WERI-Rb-1 (cell line): ENCODE measurements at regions not wholly inside any gene's neighbourhood (a gene's known extent, or its start where the extent isn't known, plus 50 kb on each side); places are given as distances from the start of the nearest gene placed in this dataset.

ENCODE experiments used
- DNase-seq: peaks from one replicate; pipeline ENCODE4 v3.0.0-alpha.2; 2020
- H3K27ac ChIP-seq: fragments of 250-450 bp; sonication (Bioruptor Pico); 2 replicates; pipeline ENCODE4 v1.5.1; 2020; ENCODE audit warnings: mild to moderate bottlenecking, moderate library complexity
- H3K27me3 ChIP-seq: fragments of 250-450 bp; sonication (Bioruptor Pico); 2 replicates; pipeline ENCODE4 v1.5.1; 2021; ENCODE audit warnings: mild to moderate bottlenecking, low read depth, moderate library complexity; ENCODE audit not compliant: insufficient read depth, severe bottlenecking
- H3K36me3 ChIP-seq: fragments of 250-450 bp; sonication (Bioruptor Pico); 2 replicates; pipeline ENCODE4 v1.5.1; 2020; ENCODE audit warnings: mild to moderate bottlenecking, moderate library complexity
- H3K4me3 ChIP-seq: 2 replicates; pipeline ENCODE4 v1.5.1; 2011; ENCODE audit warnings: low read depth, mild to moderate bottlenecking, control low read depth, low read length
- H3K9me3 ChIP-seq: fragments of 250-450 bp; sonication (Bioruptor Pico); 2 replicates; pipeline ENCODE4 v1.5.1; 2021; ENCODE audit warnings: mild to moderate bottlenecking, moderate library complexity; ENCODE audit not compliant: severe bottlenecking
- TF ChIP-seq, protein P1 (sequence below): IDR thresholded peaks from 2 replicates; pipeline ENCODE4 v1.5.1; 2011; ENCODE audit warnings: low read depth, mild to moderate bottlenecking, control low read depth, inconsistent platforms, low read length

DNA sequence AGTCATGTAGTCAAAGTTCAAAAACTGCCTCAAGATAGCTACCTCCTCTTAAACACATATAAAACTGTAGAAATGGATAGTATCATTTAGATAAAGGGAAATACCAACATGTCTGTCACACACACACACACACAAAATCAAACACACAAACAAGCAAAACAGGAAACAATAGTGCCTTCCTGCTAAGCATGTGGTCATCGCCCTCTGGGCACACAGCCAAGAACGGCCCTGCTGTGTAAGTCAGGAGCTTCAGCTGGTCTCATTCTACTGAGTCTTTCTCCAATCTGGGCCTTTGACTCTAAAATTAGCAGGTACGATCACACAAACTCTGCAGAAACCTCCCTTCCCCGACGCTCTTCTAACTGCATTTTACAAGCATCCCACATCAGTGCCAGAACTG is 272.2 kb upstream of the CHRNA7 start:
- Histone ChIP-seq H3K4me3 (no peak overlapping the region), H3K27ac (no peak overlapping the region), H3K27me3 (no peaks in the 10 kb centered on the region), H3K36me3 (no peaks in the 10 kb centered on the region), H3K9me3 (no peaks in the 10 kb centered on the region)
- TF ChIP-seq, protein P1, sequence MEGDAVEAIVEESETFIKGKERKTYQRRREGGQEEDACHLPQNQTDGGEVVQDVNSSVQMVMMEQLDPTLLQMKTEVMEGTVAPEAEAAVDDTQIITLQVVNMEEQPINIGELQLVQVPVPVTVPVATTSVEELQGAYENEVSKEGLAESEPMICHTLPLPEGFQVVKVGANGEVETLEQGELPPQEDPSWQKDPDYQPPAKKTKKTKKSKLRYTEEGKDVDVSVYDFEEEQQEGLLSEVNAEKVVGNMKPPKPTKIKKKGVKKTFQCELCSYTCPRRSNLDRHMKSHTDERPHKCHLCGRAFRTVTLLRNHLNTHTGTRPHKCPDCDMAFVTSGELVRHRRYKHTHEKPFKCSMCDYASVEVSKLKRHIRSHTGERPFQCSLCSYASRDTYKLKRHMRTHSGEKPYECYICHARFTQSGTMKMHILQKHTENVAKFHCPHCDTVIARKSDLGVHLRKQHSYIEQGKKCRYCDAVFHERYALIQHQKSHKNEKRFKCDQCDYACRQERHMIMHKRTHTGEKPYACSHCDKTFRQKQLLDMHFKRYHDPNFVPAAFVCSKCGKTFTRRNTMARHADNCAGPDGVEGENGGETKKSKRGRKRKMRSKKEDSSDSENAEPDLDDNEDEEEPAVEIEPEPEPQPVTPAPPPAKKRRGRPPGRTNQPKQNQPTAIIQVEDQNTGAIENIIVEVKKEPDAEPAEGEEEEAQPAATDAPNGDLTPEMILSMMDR, result no peak
- no peak for DNase-seq

- Histone ChIP-seq H3K27me3 (no peaks in the 10 kb centered on the region), H3K4me3 (no peak overlapping the region), H3K9me3 (no peaks in the 10 kb centered on the region), H3K36me3 (no peaks in the 10 kb centered on the region), H3K27ac (no peak overlapping the region)
- TF ChIP-seq, protein P1, result no peak
- no peak for DNase-seq
These were observed 262.3 kb upstream of the CHRNA7 start for GRCh38 chr15:31768055-31768454.

DNA sequence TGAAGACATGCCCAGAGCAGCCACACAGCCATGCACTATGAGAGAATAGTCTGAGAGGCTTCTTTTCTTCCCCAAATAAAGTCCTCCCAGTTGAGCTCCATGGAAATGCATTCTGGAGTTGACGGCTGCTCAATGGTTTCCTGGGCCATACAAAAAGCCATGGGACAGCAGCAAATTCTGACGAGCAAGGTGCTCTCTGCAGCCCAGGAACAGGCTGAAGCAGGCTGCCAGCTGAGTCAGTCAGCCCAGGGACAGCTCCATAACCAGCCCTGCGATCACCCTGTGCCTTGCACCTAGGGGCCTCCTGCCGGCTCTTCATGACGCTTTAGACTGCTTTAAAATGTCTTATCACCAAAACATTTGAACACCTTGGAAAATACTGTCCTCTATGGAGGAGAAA is 256.3 kb upstream of the CHRNA7 start:
- Histone ChIP-seq H3K27me3 (no peaks in the 10 kb centered on the region), H3K4me3 (no peak overlapping the region), H3K36me3 (no peaks in the 10 kb centered on the region), H3K9me3 (no peaks in the 10 kb centered on the region), H3K27ac (no peak overlapping the region)
- TF ChIP-seq, protein P1, result no peak
- DNase-seq, result no peak

DNA sequence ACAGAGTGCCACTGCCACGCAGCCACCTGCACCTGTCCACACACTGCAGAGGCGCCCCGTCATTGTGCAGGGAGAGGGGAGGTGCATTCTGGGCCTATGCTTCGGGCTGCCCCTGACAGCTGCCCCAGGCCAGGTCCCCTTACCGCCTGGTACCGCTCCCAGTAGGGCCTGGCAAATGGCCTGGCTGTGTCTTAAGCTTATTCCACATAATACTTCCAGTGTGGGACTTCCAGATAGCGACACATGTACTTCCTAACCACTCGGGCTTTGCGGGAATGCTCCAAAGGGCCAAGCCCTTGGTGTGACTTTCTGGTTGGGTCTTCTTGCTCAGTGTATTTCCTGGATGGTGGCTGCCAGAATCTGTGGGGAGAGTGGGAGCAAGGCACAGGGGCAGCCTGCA is 254.3 kb upstream of the CHRNA7 start:
- no peaks in the 10 kb centered on the region for H3K27me3 ChIP-seq
- H3K9me3 ChIP-seq, result no peaks in the 10 kb centered on the region
- H3K36me3 ChIP-seq, result no peaks in the 10 kb centered on the region
- TF ChIP-seq, protein P1, result no peak
- no peak for DNase-seq
- H3K27ac ChIP-seq, result no peak overlapping the region
- no peak overlapping the region for H3K4me3 ChIP-seq

DNA sequence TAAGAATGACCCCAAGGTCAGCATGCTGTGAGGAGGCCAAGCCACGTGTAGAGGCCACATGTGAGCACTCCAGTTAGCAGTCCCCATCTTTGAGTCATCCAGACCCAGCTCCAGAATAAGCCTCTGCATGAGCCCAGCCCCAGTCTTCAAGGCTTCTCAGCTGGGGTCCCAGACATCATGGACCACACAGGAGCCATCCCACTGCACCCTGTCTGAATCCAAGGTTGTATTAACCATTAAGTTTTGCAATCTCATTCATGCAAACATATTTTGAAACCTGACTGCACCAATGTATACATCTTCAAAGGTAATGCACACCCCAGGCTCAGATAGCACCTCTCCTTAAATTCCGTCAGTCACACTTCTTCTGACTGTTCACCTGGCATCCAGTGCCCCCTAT is 249.1 kb upstream of the CHRNA7 start:
- Histone ChIP-seq H3K4me3 (no peak overlapping the region), H3K27ac (no peak overlapping the region), H3K9me3 (no peaks in the 10 kb centered on the region), H3K27me3 (no peaks in the 10 kb centered on the region), H3K36me3 (no peaks in the 10 kb centered on the region)
- TF ChIP-seq, protein P1, result no peak
- DNase-seq, result no peak

- DNase-seq, result no peak
- no peak overlapping the region for H3K4me3 ChIP-seq
- H3K27me3 ChIP-seq, result no peaks in the 10 kb centered on the region
- no peak overlapping the region for H3K27ac ChIP-seq
- H3K9me3 ChIP-seq, result no peaks in the 10 kb centered on the region
- H3K36me3 ChIP-seq, result no peaks in the 10 kb centered on the region
- TF ChIP-seq, protein P1, result no peak
These were observed 248.1 kb upstream of the CHRNA7 start for GRCh38 chr15:31782016-31782783.
